Smooth muscle cell (in vitro differentiated cells): ENCODE measurements at regions not wholly inside any gene's neighbourhood (a gene's known extent, or its start where the extent isn't known, plus 50 kb on each side); places are given as distances from the start of the nearest gene placed in this dataset.

ENCODE experiments used
- DNase-seq: peaks from one replicate; lab custom pipeline; 2025; ENCODE audit not compliant: unreplicated experiment; lab: John Stamatoyannopoulos, UW
- H2AFZ ChIP-seq: fragments of 200-600 bp; sonication (generic); 2 replicates; pipeline ENCODE4 v1.6.0; 2016; ENCODE audit warnings: antibody characterized with exemption, low read depth, mild to moderate bottlenecking
- H3F3A ChIP-seq: fragments of 200-600 bp; sonication (generic); 2 replicates; pipeline ENCODE4 v1.6.0; 2017; ENCODE audit warnings: antibody characterized with exemption, low read depth
- H3K27ac ChIP-seq: fragments of 200-600 bp; sonication (generic); 2 replicates; pipeline ENCODE4 v1.5.1; 2016; ENCODE audit warnings: low read depth, mild to moderate bottlenecking
- H3K27me3 ChIP-seq: fragments of 200-600 bp; sonication (generic); 2 replicates; pipeline ENCODE4 v1.6.1; 2016; ENCODE audit warnings: low read depth, mild to moderate bottlenecking
- H3K36me3 ChIP-seq: fragments of 200-600 bp; sonication (generic); 2 replicates; pipeline ENCODE4 v1.5.1; 2016; ENCODE audit warnings: low read depth
- H3K4me1 ChIP-seq: fragments of 200-600 bp; sonication (generic); 2 replicates; pipeline ENCODE4 v1.5.1; 2016; ENCODE audit warnings: low read depth
- H3K4me2 ChIP-seq: fragments of 200-600 bp; sonication (generic); 2 replicates; pipeline ENCODE4 v1.6.0; 2016; ENCODE audit warnings: mild to moderate bottlenecking
- H3K4me3 ChIP-seq: fragments of 200-600 bp; sonication (generic); 2 replicates; pipeline ENCODE4 v1.5.1; 2016; ENCODE audit warnings: mild to moderate bottlenecking
- H3K79me2 ChIP-seq: fragments of 200-600 bp; sonication (generic); 2 replicates; pipeline ENCODE4 v1.6.0; 2016; ENCODE audit warnings: low read depth, mild to moderate bottlenecking
- H3K9ac ChIP-seq: fragments of 200-600 bp; sonication (generic); 2 replicates; pipeline ENCODE4 v1.6.0; 2016; ENCODE audit warnings: low read depth
- H3K9me3 ChIP-seq: fragments of 200-600 bp; sonication (generic); replicated peaks from 2 replicates; pipeline ENCODE4 v1.5.1; 2016; ENCODE audit warnings: low read depth
- H4K20me1 ChIP-seq: fragments of 200-600 bp; sonication (generic); 2 replicates; pipeline ENCODE4 v1.6.0; 2016; ENCODE audit warnings: low read depth
- CTCF ChIP-seq: fragments of 200-600 bp; sonication (generic); IDR thresholded peaks from 2 replicates; pipeline ENCODE4 v1.5.1; 2017; ENCODE audit warnings: borderline replicate concordance, mild to moderate bottlenecking, antibody characterized with exemption; ENCODE audit not compliant: insufficient read depth, poor library complexity, severe bottlenecking
- WGBS: methylation state at CpG from one replicate; pipeline ENCODE4 v1.1.7; 2016; ENCODE audit warnings: low lambda C conversion rate; 5-methylcytosine and 5-hydroxymethylcytosine counted together

GRCh38 chr13:109646423-109646822, 140.0 kb downstream of the IRS2 start:
- Histone ChIP-seq H3K27ac (no peak overlapping the region), H3K4me1 (peaks cover 3% of the 10 kb centered on the region), H3K36me3 (no peaks in the 10 kb centered on the region), H4K20me1 (no peaks in the 10 kb centered on the region), H3K79me2 (no peaks in the 10 kb centered on the region), H3F3A (no peaks in the 10 kb centered on the region), H3K4me2 (no peak overlapping the region), H3K27me3 (no peaks in the 10 kb centered on the region), H3K9me3 (no peaks in the 10 kb centered on the region), H2AFZ (no peak overlapping the region), H3K4me3 (no peak overlapping the region), H3K9ac (no peak overlapping the region)
- WGBS: 97% methylated on average over 5 of the region's 5 CpGs
- no peak for TF ChIP-seq CTCF
- DNase-seq: no peak

- Histone ChIP-seq H3F3A (no peaks in the 10 kb centered on the region), H3K9ac (no peak overlapping the region), H3K27ac (no peak overlapping the region), H3K79me2 (no peaks in the 10 kb centered on the region), H4K20me1 (no peaks in the 10 kb centered on the region), H3K4me3 (no peak overlapping the region), H3K4me1 (peaks cover 3% of the 10 kb centered on the region), H3K27me3 (no peaks in the 10 kb centered on the region), H3K9me3 (no peaks in the 10 kb centered on the region), H3K36me3 (no peaks in the 10 kb centered on the region), H3K4me2 (no peak overlapping the region), H2AFZ (no peak overlapping the region)
- no peak for TF ChIP-seq CTCF
- WGBS: 79% methylated on average over 6 of the region's 6 CpGs
- DNase-seq: no peak
Measured at GRCh38 chr13:109645831-109646230, 140.6 kb downstream of the IRS2 start.

DNA sequence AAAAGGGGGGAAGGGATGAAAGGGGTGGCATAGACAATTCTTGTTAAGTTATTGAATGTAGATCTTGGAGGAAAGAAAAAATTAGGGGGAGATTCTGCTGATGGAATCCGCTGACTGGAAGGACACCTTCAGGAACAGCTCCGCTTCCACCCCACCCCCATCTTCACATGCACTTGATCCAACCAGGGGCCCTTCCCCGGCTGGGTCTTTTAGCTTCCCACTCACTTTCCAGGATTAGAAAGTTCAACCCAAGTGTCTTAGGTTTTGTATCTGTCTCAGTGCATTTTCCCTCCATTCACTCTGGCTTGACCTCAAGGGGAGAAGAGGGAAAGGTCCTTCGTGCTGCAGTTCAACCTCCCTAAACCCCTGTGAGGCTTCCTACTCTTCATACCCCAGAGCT, 141.4 kb downstream of the IRS2 start:
- Histone ChIP-seq H3K4me2 (no peak overlapping the region), H2AFZ (no peak overlapping the region), H3K36me3 (no peaks in the 10 kb centered on the region), H4K20me1 (no peaks in the 10 kb centered on the region), H3K9me3 (peaks cover 5% of the 10 kb centered on the region), H3K79me2 (no peaks in the 10 kb centered on the region), H3F3A (no peaks in the 10 kb centered on the region), H3K27me3 (no peaks in the 10 kb centered on the region), H3K27ac (no peak overlapping the region), H3K9ac (no peak overlapping the region), H3K4me1 (peaks cover 3% of the 10 kb centered on the region), H3K4me3 (no peak overlapping the region)
- 93% methylated on average over 4 of the region's 4 CpGs for WGBS
- no peak for DNase-seq
- no peak for TF ChIP-seq CTCF

DNA sequence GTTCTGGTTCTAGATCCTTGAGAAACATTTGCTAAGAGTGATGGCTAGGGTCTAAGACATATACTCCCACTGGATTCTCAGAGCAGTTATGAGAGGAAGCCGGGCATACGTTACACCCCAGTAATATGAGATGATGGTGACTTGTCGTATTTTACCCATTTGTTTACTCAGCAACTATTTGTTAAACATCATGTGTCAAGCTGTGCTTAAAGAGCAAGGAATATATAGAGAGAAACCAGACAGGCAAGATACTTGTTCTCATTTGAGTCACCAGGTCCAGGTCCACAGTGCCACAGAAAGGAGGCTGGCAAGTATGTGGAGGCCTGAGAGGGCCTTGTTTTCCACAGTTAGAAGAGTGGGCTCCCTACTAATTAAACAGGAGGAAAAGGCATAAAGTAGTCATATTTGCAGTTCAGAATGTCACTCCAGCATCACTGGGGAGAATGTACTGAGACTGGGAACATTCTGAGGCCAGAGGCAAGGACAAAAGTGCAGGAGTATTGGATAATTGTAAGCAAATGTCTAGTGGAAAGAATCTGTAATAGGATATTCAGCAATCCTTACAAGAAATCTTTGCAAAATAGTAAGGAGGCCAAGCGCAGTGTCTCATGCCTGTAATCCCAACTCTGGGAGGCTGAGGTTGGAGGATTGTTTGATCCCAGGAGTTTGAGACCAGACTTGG, 142.2 kb downstream of the IRS2 start:
- no peak overlapping the region for H3K4me2 ChIP-seq
- H2AFZ ChIP-seq: no peak overlapping the region
- no peaks in the 10 kb centered on the region for H3K79me2 ChIP-seq
- TF ChIP-seq CTCF: no peak
- H3K9me3 ChIP-seq: peaks cover 5% of the 10 kb centered on the region
- no peaks in the 10 kb centered on the region for H3K36me3 ChIP-seq
- no peaks in the 10 kb centered on the region for H3F3A ChIP-seq
- H4K20me1 ChIP-seq: no peaks in the 10 kb centered on the region
- no peak overlapping the region for H3K4me3 ChIP-seq
- H3K27me3 ChIP-seq: no peaks in the 10 kb centered on the region
- no peak overlapping the region for H3K9ac ChIP-seq
- DNase-seq: no peak
- peaks cover 3% of the 10 kb centered on the region for H3K4me1 ChIP-seq
- no peak overlapping the region for H3K27ac ChIP-seq
- 73% methylated on average over 4 of the region's 4 CpGs for WGBS
